OCI-LY7 (cell line): ENCODE measurements at regions not wholly inside any gene's neighbourhood (a gene's known extent, or its start where the extent isn't known, plus 50 kb on each side); places are given as distances from the start of the nearest gene placed in this dataset.

Experiments used
- BruUV-seq: library from RNA; stranded (reverse); fragments of 400-500 nt; replicated peaks from 2 replicates; lab custom pipeline; 2021; lab: Mats Ljungman, UMichigan
- CTCF ChIA-PET: fragments of 300-600 bp; sonication (Branson Sonifier 250); formaldehyde crosslinking; loops from one replicate; lab custom pipeline; 2022; ENCODE audit warnings: antibody characterized with exemption; ENCODE audit not compliant: unreplicated experiment; lab: Charles Lee
- POLR2A ChIA-PET: fragments of 300-600 bp; sonication (Branson Sonifier 250); formaldehyde crosslinking; loops from one replicate; lab custom pipeline; 2022; ENCODE audit warnings: antibody characterized with exemption; lab: Charles Lee
- DNase-seq: peaks from one replicate; pipeline ENCODE4 v3.0.0-alpha.2; 2015; ENCODE audit warnings: low spot score
- H2AFZ ChIP-seq: fragments of 200-600 bp; sonication (generic), shearing (Covaris generic); 2 replicates; pipeline ENCODE4 v1.6.1; 2014; ENCODE audit warnings: mild to moderate bottlenecking, antibody characterized with exemption, low read length, moderate library complexity
- H3K27ac ChIP-seq: fragments of 200-600 bp; sonication (generic); 2 replicates; pipeline ENCODE4 v1.5.1; 2014; ENCODE audit warnings: mixed run types, low read depth, mild to moderate bottlenecking, moderate library complexity, low read length, inconsistent platforms; ENCODE audit not compliant: poor library complexity, severe bottlenecking
- H3K36me3 ChIP-seq: fragments of 200-600 bp; sonication (generic); 2 replicates; pipeline ENCODE4 v1.6.1; 2014; ENCODE audit warnings: mild to moderate bottlenecking, antibody characterized with exemption, low read length, moderate library complexity, mixed read lengths; ENCODE audit not compliant: insufficient read depth
- H3K4me1 ChIP-seq: fragments of 200-600 bp; sonication (generic); 2 replicates; pipeline ENCODE4 v1.5.1; 2014; ENCODE audit warnings: mild to moderate bottlenecking, low read length; ENCODE audit not compliant: insufficient read depth, poor library complexity, severe bottlenecking
- H3K4me2 ChIP-seq: fragments of 200-600 bp; sonication (generic); 2 replicates; pipeline ENCODE4 v1.6.1; 2014; ENCODE audit warnings: mild to moderate bottlenecking, low read length
- H3K4me3 ChIP-seq: fragments of 200-600 bp; sonication (generic); 2 replicates; pipeline ENCODE4 v1.5.1; 2014; ENCODE audit warnings: mild to moderate bottlenecking, low read depth, low read length; ENCODE audit not compliant: poor library complexity, severe bottlenecking
- H3K79me2 ChIP-seq: fragments of 200-600 bp; sonication (generic); 2 replicates; pipeline ENCODE4 v1.6.1; 2016; ENCODE audit warnings: low read depth, mild to moderate bottlenecking, low read length, moderate library complexity, mixed read lengths; ENCODE audit not compliant: insufficient read depth
- H3K9me2 ChIP-seq: fragments of 200-600 bp; sonication (generic); 2 replicates; pipeline ENCODE4 v1.6.1; 2016; ENCODE audit warnings: mild to moderate bottlenecking, low read length, mixed read lengths; ENCODE audit not compliant: insufficient read depth
- H3K9me3 ChIP-seq: fragments of 200-600 bp; sonication (generic); 2 replicates; pipeline ENCODE4 v1.6.1; 2014; ENCODE audit warnings: mild to moderate bottlenecking, mixed run types, low read length, mixed read lengths
- H4K20me1 ChIP-seq: fragments of 200-600 bp; sonication (generic); 2 replicates; pipeline ENCODE4 v1.6.1; 2014; ENCODE audit warnings: mild to moderate bottlenecking, antibody characterized with exemption, low read length, moderate library complexity, mixed read lengths; ENCODE audit not compliant: insufficient read depth
- CTCF ChIP-seq: fragments of 200-600 bp; sonication (generic); conservative IDR thresholded peaks from 2 replicates; pipeline ENCODE4 v1.5.1; 2014; ENCODE audit warnings: mild to moderate bottlenecking, antibody characterized with exemption, low read length, moderate library complexity, mixed read lengths
- EZH2phosphoT487 ChIP-seq: fragments of 200-600 bp; sonication (generic); IDR thresholded peaks from 2 replicates; pipeline ENCODE4 v1.6.1; 2018; ENCODE audit warnings: low read depth, borderline replicate concordance, mild to moderate bottlenecking, mixed run types, antibody characterized with exemption, low read length, moderate library complexity, mixed read lengths
- intact Hi-C: fragments of 100-400 bp; cut with micrococcal nuclease; formaldehyde crosslinking; loops from one replicate; pipeline ENCODE4 v1.10.0; 2022; ENCODE audit not compliant: unreplicated experiment

- no peak for TF ChIP-seq CTCF
- TF ChIP-seq EZH2phosphoT487, result no peak
- no peaks in the 10 kb centered on the region for H3K9me3 ChIP-seq
- no TSS peak for BruUV-seq
- no peak overlapping the region for H3K4me2 ChIP-seq
- no peak overlapping the region for H3K4me3 ChIP-seq
- no peak for DNase-seq
- CTCF ChIA-PET, result no interaction called here
- POLR2A ChIA-PET, result no interaction called here
- H3K36me3 ChIP-seq, result no peaks in the 10 kb centered on the region
- no peak overlapping the region for H3K27ac ChIP-seq
- no peaks in the 10 kb centered on the region for H3K4me1 ChIP-seq
- H3K9me2 ChIP-seq, result no peaks in the 10 kb centered on the region
- no peaks in the 10 kb centered on the region for H4K20me1 ChIP-seq
- intact Hi-C loops, result no loop called here
- H2AFZ ChIP-seq, result no peak overlapping the region
- H3K79me2 ChIP-seq, result no peaks in the 10 kb centered on the region
Observed at GRCh38 chr6:165835410-165835851, 172.4 kb upstream of the PDE10A start.

GRCh38 chr6:165834613-165835259, 171.7 kb upstream of the PDE10A start:
- Histone ChIP-seq H3K4me1 (no peaks in the 10 kb centered on the region), H3K4me2 (no peak overlapping the region), H3K27ac (no peak overlapping the region), H4K20me1 (no peaks in the 10 kb centered on the region), H3K9me3 (no peaks in the 10 kb centered on the region), H3K9me2 (no peaks in the 10 kb centered on the region), H2AFZ (no peak overlapping the region), H3K4me3 (no peak overlapping the region), H3K36me3 (no peaks in the 10 kb centered on the region), H3K79me2 (no peaks in the 10 kb centered on the region)
- POLR2A ChIA-PET, result no interaction called here
- DNase-seq, result no peak
- CTCF ChIA-PET, result no interaction called here
- intact Hi-C loops, result no loop called here
- no TSS peak for BruUV-seq
- TF ChIP-seq EZH2phosphoT487 (no peak), CTCF (no peak)

GRCh38 chr6:165833355-165833754, 170.3 kb upstream of the PDE10A start:
- no peaks in the 10 kb centered on the region for H3K36me3 ChIP-seq
- no peak overlapping the region for H3K27ac ChIP-seq
- intact Hi-C loops, result no loop called here
- no peak for TF ChIP-seq CTCF
- no peak for TF ChIP-seq EZH2phosphoT487
- no TSS peak for BruUV-seq
- CTCF ChIA-PET, result no interaction called here
- POLR2A ChIA-PET, result no interaction called here
- H3K4me3 ChIP-seq, result no peak overlapping the region
- no peaks in the 10 kb centered on the region for H3K9me2 ChIP-seq
- H3K9me3 ChIP-seq, result no peaks in the 10 kb centered on the region
- H3K79me2 ChIP-seq, result no peaks in the 10 kb centered on the region
- no peaks in the 10 kb centered on the region for H3K4me1 ChIP-seq
- no peak for DNase-seq
- H4K20me1 ChIP-seq, result no peaks in the 10 kb centered on the region
- H2AFZ ChIP-seq, result no peak overlapping the region
- no peak overlapping the region for H3K4me2 ChIP-seq
